Right lobe of liver (tissue), 6 donors: ENCODE measurements at regions not wholly inside any gene's neighbourhood (a gene's known extent, or its start where the extent isn't known, plus 50 kb on each side); places are given as distances from the start of the nearest gene placed in this dataset.

Experiments used
- ATAC-seq, 4 donors: fragments of 200-7000 bp; cut with Tn5 transposase; one replicate each; pipeline ENCODE4 v1.9.1; 2020; ENCODE audit warnings: mild to moderate bottlenecking in 4 of 4, moderate library complexity in 4 of 4
- DNase-seq, 3 donors: peaks; one replicate each; pipeline ENCODE4 v3.0.0-alpha.2; 2020
- H3K27ac ChIP-seq, 3 donors: fragments of 200-600 bp; one replicate each; pipeline ENCODE4 v1.8.0; 2022
- H3K27me3 ChIP-seq, 2 donors: fragments of 200-600 bp; one replicate each; pipeline ENCODE4 v1.8.0; 2022
- H3K36me3 ChIP-seq, 4 donors: fragments of 200-600 bp; sonication (generic) in 1 of 4; one replicate each; pipeline versions ENCODE4 v1.5.1 to v1.8.0; 2017 to 2022; ENCODE audit warnings: control low read depth in 1 of 4
- H3K4me1 ChIP-seq, 4 donors: fragments of 200-600 bp; sonication (generic) in 1 of 4; one replicate each; pipeline versions ENCODE4 v1.5.1 to v1.8.0; 2017 to 2022; ENCODE audit warnings: control low read depth in 1 of 4
- H3K4me3 ChIP-seq, 3 donors: fragments of 200-600 bp; one replicate each; pipeline ENCODE4 v1.8.0; 2022
- H3K9me3 ChIP-seq, 4 donors: fragments of 200-600 bp; sonication (generic) in 1 of 4; one replicate each; pipeline versions ENCODE4 v1.5.1 to v1.8.0; 2017 to 2022; ENCODE audit warnings: control low read depth in 1 of 4
- POLR2A ChIP-seq: fragments of 450-650 bp; IDR thresholded peaks from one replicate; pipeline ENCODE4 v1.6.1; 2017; ENCODE audit warnings: antibody characterized with exemption, mild to moderate bottlenecking
- WGBS: methylation state at CpG from one replicate; pipeline ENCODE4 v1.1.6; 2018; ENCODE audit warnings: low coverage, low lambda C conversion rate; ENCODE audit not compliant: insufficient coverage; ENCODE audit errors: missing lambda C conversion rate; 5-methylcytosine and 5-hydroxymethylcytosine counted together
- intact Hi-C, 2 donors: fragments of 100-400 bp; cut with DNase I; formaldehyde crosslinking; loops; one replicate each; pipeline versions ENCODE4 v1.11.2 to v1.14.1; 2022
- TF ChIP-seq, protein P1 (sequence below), 4 donors: fragments of 200-600 bp in 3 of 4; fragments of 450-650 bp in 1 of 4; IDR thresholded peaks; one replicate each; pipeline versions ENCODE4 v1.5.1 to v1.8.0; 2016 to 2022; ENCODE audit warnings: antibody characterized with exemption in 4 of 4, mild to moderate bottlenecking in 2 of 4
- donor health status: DM: no; HTN: yes; CAD: no.
- donor health status: DM: no; HTN: no; CAD: no.
- donor health status: DM: no; HTN: no; CAD: no.
- donor health status: DM: no; HTN: yes; CAD: no.
- donor health status: DM: no; HTN: yes; CAD: no.

DNA sequence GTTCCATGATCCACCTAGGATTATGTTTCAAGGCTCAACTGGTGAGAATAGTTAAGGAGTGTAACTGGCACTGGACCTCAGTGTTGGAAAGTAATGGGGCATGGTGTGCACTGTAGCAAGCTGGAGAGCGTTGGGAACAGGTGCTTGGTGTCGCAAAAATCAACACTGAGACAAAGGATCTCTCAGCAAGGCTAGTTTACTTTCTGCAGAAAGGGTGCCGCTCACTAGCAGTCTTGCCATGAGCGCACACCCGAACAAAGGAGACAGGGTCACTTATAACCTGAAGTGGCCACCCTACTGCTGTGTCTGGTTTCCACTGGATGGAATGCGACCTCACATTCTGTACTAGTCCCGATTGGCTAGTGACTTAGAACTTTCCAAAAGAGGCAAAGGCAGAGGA lies 133.2 kb downstream of the TMEM17 start:
- no peak overlapping the region for H3K27ac ChIP-seq
- no peak for TF ChIP-seq POLR2A
- TF ChIP-seq, protein P1, sequence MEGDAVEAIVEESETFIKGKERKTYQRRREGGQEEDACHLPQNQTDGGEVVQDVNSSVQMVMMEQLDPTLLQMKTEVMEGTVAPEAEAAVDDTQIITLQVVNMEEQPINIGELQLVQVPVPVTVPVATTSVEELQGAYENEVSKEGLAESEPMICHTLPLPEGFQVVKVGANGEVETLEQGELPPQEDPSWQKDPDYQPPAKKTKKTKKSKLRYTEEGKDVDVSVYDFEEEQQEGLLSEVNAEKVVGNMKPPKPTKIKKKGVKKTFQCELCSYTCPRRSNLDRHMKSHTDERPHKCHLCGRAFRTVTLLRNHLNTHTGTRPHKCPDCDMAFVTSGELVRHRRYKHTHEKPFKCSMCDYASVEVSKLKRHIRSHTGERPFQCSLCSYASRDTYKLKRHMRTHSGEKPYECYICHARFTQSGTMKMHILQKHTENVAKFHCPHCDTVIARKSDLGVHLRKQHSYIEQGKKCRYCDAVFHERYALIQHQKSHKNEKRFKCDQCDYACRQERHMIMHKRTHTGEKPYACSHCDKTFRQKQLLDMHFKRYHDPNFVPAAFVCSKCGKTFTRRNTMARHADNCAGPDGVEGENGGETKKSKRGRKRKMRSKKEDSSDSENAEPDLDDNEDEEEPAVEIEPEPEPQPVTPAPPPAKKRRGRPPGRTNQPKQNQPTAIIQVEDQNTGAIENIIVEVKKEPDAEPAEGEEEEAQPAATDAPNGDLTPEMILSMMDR (IDR thresholded peaks at IDR 0.05), result no peak
- H3K36me3 ChIP-seq, result no peaks in the 10 kb centered on the region
- H3K4me1 ChIP-seq, result no peaks in the 10 kb centered on the region
- H3K4me3 ChIP-seq, result no peak overlapping the region
- ATAC-seq (no peak), DNase-seq (no peak)
- no peaks in the 10 kb centered on the region for H3K9me3 ChIP-seq
- 93% methylated on average over 7 of the region's 7 CpGs for WGBS
- no peaks in the 10 kb centered on the region for H3K27me3 ChIP-seq
- intact Hi-C loops, result no loop called here

DNA sequence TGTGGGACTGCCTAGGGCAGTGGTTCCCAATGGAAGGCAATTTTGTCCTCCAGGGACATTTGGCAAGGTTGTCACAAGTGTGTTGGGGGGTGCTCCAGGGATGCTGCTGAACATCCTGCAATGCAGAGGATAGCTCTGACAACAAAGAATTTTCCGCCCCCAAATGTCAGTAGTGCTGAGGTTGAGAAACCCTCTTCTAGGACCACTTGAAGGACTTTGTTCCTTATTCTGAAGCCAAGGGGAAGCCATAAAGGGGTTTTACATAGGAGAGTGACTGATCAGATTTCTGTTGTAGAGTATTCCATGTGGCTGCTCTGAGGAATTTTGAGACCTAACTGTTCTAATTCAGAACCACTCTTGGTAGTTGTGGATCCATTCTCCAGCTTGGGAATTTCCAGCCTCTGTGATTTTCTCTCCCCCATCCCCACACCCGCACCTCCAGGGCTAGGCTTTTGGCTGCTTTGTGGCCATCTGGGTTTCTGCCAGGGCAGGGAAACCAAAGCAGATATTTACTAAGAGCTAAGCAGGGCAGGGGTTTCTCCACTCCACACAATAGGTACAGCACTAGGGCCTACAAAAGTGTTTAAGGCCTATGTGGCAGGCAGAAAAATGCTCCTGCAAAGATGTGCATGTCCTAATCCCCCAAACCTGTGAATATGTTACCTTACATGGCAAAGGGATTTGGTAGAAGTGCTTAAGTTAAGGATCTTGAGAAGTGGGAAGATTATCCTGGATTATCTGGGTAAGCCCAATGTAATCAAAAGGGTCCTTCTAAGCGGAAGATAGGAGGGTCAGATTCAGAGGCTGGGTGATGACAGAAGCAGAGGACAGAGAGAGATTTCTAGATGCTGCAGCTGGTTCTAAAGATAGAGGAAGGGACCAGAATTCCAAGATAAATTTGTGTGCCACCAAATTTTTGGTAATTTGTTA lies 135.4 kb downstream of the TMEM17 start:
- no peaks in the 10 kb centered on the region for H3K9me3 ChIP-seq
- no peak for DNase-seq
- no peak overlapping the region for H3K27ac ChIP-seq
- ATAC-seq, result no peak
- no peaks in the 10 kb centered on the region for H3K27me3 ChIP-seq
- WGBS, result 72% methylated on average over 3 of the region's 3 CpGs
- TF ChIP-seq POLR2A, result no peak
- TF ChIP-seq, protein P1 (IDR thresholded peaks at IDR 0.05), result no peak
- no peaks in the 10 kb centered on the region for H3K36me3 ChIP-seq
- H3K4me3 ChIP-seq, result no peak overlapping the region
- no peaks in the 10 kb centered on the region for H3K4me1 ChIP-seq
- intact Hi-C loops, result no loop called here

DNA sequence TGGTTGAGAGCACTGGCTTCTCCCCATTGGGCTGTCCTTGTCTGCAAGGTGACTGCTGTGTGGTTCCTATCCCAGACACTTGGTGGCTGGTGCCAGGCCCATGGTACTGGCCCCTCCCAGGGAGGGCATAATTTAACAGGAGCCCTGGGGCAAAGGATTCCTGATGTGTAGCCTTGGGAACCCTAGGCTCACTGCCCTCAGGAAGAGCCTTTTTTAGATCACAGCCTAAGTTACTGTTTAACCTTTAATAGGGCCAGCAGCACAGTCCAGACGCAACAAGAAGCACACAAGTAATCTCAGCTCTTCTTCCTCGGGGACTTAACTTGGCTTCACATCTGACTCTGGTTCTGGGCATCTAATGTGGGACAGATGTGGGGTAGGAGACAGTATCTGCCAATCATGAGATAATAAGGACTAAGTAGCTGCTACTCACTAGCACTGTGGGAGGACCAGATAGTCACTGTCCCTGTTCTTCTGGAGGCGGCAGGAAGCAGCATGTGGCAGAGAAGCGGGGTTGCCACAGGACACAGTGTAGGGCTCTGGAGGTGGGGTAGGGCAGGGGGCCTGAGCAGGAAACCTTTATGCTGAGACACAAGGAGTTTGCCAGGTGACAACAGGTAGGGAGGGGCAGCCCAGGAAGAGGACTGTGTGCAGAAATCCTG lies 136.3 kb downstream of the TMEM17 start:
- Histone ChIP-seq H3K36me3 (no peaks in the 10 kb centered on the region), H3K4me3 (no peak overlapping the region), H3K9me3 (no peaks in the 10 kb centered on the region), H3K27ac (no peak overlapping the region), H3K27me3 (no peaks in the 10 kb centered on the region), H3K4me1 (no peaks in the 10 kb centered on the region)
- no peak for ATAC-seq
- DNase-seq, result no peak
- TF ChIP-seq, protein P1 (IDR thresholded peaks at IDR 0.05), result no peak
- no peak for TF ChIP-seq POLR2A
- WGBS, result 83% methylated on average over 1 of the region's 4 CpGs
- intact Hi-C loops, result no loop called here

DNA sequence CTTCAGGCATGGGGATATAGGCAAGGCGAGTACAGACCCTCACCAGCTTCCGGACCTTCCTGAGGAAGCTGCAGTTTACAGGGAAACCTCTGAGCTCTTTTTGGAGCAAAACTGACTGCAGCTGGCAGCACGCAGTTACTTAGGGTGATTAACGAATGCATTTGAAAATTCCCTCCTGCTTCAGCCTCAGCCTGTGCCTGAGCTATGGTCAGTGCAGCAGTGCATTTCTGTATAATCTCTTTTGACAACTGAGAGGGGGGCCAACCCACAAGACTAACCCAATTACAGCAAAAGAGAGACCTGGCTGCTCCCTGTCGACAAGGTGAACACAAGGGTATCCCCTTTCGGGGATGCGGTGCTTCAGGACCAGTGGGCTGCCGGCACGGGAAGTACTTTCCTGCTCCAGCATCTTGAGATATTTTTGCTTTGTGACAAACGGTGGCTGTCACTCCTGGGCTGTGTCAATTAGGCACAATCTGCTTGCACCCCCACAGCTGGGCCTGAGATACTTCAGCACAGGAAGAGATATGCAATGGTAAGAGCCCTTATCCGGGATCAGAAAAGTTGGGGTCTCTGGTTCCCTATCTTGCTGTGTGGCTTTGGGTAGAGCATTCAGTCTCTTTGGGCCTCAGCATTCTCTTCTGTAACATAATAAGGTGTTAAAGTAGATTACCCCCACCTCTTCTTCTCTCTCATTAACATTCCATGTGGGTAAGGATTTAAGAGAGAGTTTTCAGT lies 141.0 kb downstream of the TMEM17 start:
- intact Hi-C loops, result no loop called here
- 74% methylated on average over 5 of the region's 11 CpGs for WGBS

More for the DNA sequence above, 141.0 kb downstream of the TMEM17 start:
- TF ChIP-seq POLR2A, result no peak
- TF ChIP-seq, protein P1 (IDR thresholded peaks at IDR 0.05), result no peak
- H3K9me3 ChIP-seq, result no peaks in the 10 kb centered on the region
- H3K27me3 ChIP-seq, result no peaks in the 10 kb centered on the region
- no peak for ATAC-seq
- H3K27ac ChIP-seq, result no peak overlapping the region
- H3K4me3 ChIP-seq, result no peak overlapping the region
- no peaks in the 10 kb centered on the region for H3K36me3 ChIP-seq
- DNase-seq, result no peak
- H3K4me1 ChIP-seq, result no peaks in the 10 kb centered on the region
